Activated T-helper 2 cell treated with anti-CD3 and anti-CD28 coated beads, Interferon-gamma antibody, Interleukin-2, Interleukin-4, amounts not matched to agents 10 μg/mL and 5 μg/mL and 100 μg/mL, durations not matched to agents 14 hours and 24 hours and 36 hours (primary cell): ENCODE measurements at regions not wholly inside any gene's neighbourhood (a gene's known extent, or its start where the extent isn't known, plus 50 kb on each side); places are given as distances from the start of the nearest gene placed in this dataset.

Source experiments
- DNase-seq: peaks from one replicate; pipeline ENCODE4 v3.0.0; 2021; ENCODE audit warnings: low spot score
- H3K27ac Mint-ChIP-seq: one replicate; pipeline ENCODE4 v1.8.0; 2021; ENCODE audit warnings: mixed read lengths
- H3K27me3 Mint-ChIP-seq: one replicate; pipeline ENCODE4 v1.8.0; 2021; ENCODE audit warnings: low read depth, mixed read lengths
- H3K36me3 Mint-ChIP-seq: one replicate; pipeline ENCODE4 v1.8.0; 2021; ENCODE audit warnings: low read depth, mixed read lengths
- H3K4me1 Mint-ChIP-seq: one replicate; pipeline ENCODE4 v1.8.0; 2021; ENCODE audit warnings: low read depth, mixed read lengths
- H3K4me3 Mint-ChIP-seq: one replicate; pipeline ENCODE4 v1.8.0; 2021; ENCODE audit warnings: low read depth, mild to moderate bottlenecking, moderate library complexity, mixed read lengths
- H3K9me3 Mint-ChIP-seq: one replicate; pipeline ENCODE4 v1.8.0; 2021; ENCODE audit warnings: mixed read lengths
- intact Hi-C: fragments of 100-400 bp; cut with micrococcal nuclease; formaldehyde crosslinking; loops from one replicate; pipeline ENCODE4 v1.15.1; 2023

- Mint-ChIP-seq H3K27me3 (no peaks in the 10 kb centered on the region), H3K4me1 (peaks cover 48% of the 10 kb centered on the region), H3K9me3 (peaks cover 8% of the 10 kb centered on the region), H3K36me3 (peaks cover 10% of the 10 kb centered on the region), H3K4me3 (no peak overlapping the region), H3K27ac (no peak overlapping the region)
- no peak for DNase-seq
- intact Hi-C loops, result loop anchor here (10.0 kb wide), 2 partner anchors 78 to 232 kb away; no protein-coding TSS in a partner anchor
These were observed 66.6 kb downstream of the ATXN3L start for GRCh38 chrX:13253223-13253622.

GRCh38 chrX:13252726-13253125 is 67.1 kb downstream of the ATXN3L start:
- no peaks in the 10 kb centered on the region for H3K27me3 Mint-ChIP-seq
- H3K36me3 Mint-ChIP-seq, result peaks cover 10% of the 10 kb centered on the region
- peaks cover 47% of the 10 kb centered on the region for H3K4me1 Mint-ChIP-seq
- intact Hi-C loops, result loop anchor here (10.0 kb wide), 2 partner anchors 78 to 232 kb away; no protein-coding TSS in a partner anchor
- H3K4me3 Mint-ChIP-seq, result no peak overlapping the region
- no peak for DNase-seq
- H3K9me3 Mint-ChIP-seq, result peaks cover 8% of the 10 kb centered on the region
- no peak overlapping the region for H3K27ac Mint-ChIP-seq

DNA sequence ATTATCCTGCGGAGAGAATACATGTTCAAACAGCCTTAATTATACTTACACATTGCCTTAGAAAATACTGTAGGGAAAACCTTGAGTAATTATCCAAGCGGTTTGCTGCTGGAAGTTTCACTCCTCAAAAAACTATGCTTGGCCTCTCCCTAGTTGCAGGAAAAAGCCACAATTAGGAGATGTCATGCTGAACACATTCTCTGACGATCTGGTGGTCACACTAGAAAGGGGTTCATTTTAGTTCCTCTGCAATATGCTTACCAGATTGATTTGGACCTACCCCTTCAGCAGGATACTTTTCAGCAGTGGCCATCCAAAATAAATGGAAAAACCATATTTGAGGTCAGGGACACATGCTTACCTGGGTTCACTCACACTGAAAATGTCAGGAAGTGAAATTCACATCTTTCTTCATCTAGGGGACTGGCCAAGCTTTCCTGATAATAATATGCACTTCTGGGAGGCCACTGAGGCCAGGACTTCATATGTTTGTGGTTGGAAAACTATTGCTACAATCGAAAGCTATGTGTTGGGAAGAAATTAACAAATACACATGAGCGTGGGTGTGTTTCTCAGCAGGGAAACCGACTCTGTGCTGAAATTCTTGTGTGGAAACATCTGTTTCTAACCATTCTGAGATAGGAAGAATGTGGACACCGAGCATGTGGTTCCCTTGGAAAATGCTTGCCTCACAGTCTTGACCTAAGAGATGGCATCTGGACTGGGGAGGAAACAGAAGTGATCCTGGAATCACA is 68.8 kb downstream of the ATXN3L start:
- intact Hi-C loops, result loop anchor here (10.0 kb wide), 2 partner anchors 76 to 234 kb away; no protein-coding TSS in a partner anchor
- peaks cover 34% of the 10 kb centered on the region for H3K4me1 Mint-ChIP-seq
- no peak for DNase-seq
- peaks cover 7% of the 10 kb centered on the region for H3K9me3 Mint-ChIP-seq
- H3K36me3 Mint-ChIP-seq, result peaks cover 7% of the 10 kb centered on the region
- H3K27ac Mint-ChIP-seq, result no peak overlapping the region
- no peak overlapping the region for H3K4me3 Mint-ChIP-seq
- no peaks in the 10 kb centered on the region for H3K27me3 Mint-ChIP-seq

DNA sequence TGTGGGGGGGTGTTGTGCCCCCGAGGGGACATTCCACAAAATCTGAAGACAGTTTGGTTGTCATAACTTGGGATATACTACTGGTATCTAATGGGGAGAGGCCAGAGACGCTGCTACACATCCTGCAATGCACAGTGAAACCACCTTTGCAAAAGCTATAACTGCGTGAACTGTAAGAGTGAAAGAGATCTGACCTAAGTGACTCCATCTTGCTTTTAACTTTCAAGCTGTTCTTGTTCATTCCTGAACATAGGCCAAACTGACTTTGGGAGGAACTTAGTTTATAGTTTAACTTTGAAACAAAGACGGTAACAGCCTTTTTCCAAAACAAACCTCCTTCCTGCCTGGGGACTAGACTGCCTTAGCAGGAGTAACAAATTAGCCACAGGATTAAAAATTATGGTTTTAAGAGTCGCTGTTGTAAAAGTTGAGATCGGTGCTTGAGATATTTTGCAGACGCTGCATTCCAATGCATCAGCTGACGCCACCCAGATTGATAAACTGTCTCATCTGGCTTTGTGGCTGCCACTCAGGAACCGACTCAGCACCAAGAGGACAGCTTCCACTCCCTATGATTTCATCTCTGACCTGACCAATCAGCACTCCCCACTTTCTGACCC is 70.9 kb downstream of the ATXN3L start:
- peaks cover 5% of the 10 kb centered on the region for H3K36me3 Mint-ChIP-seq
- H3K27me3 Mint-ChIP-seq, result no peaks in the 10 kb centered on the region
- peaks cover 18% of the 10 kb centered on the region for H3K4me1 Mint-ChIP-seq
- H3K27ac Mint-ChIP-seq, result no peak overlapping the region
- DNase-seq, result no peak
- H3K4me3 Mint-ChIP-seq, result no peak overlapping the region
- intact Hi-C loops, result no loop called here
- peaks cover 4% of the 10 kb centered on the region for H3K9me3 Mint-ChIP-seq

DNA sequence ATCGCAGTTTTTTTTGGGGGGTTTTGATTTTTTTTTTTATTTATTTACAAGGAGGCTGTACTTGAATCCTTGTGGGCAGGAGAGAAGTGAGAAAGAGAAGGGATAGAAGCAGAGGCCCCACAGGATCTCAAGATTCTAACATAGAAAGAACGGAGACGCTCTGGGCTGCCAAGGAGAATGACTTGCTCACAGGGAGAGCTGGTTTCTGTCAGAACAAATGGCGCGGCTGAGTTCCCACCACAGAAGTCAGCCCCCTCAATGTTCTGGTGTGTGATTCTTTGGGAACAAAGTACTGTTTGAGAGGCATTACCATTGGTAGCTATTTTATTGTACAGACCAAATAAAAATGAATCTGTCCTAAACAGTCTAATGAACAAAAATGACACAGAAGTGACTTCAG is 80.6 kb downstream of the ATXN3L start:
- Mint-ChIP-seq H3K36me3 (no peaks in the 10 kb centered on the region), H3K4me1 (no peaks in the 10 kb centered on the region), H3K9me3 (no peaks in the 10 kb centered on the region), H3K27ac (no peak overlapping the region), H3K27me3 (peaks cover 1% of the 10 kb centered on the region), H3K4me3 (no peak overlapping the region)
- intact Hi-C loops, result no loop called here
- DNase-seq, result no peak

DNA sequence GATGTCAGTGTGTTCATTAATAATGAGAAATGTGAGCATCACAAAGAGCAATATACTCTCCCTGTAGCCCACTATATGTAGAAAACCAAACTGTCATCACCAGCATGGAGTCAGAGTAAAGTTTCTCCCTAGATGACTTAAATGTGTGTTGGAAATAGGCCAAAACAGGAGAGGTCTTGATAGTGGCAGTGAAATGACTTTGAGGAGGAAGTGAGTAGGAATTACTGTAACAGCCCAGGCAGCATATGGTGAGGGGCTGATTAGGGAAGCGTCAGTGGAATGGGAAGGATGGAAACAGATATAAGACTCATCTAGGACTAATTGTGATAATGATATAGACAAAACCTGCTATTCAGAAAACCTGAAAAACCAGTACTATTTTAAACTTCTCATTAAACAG is 83.9 kb downstream of the ATXN3L start:
- no peaks in the 10 kb centered on the region for H3K27me3 Mint-ChIP-seq
- H3K4me3 Mint-ChIP-seq, result no peak overlapping the region
- no peak for DNase-seq
- H3K36me3 Mint-ChIP-seq, result no peaks in the 10 kb centered on the region
- H3K4me1 Mint-ChIP-seq, result no peaks in the 10 kb centered on the region
- intact Hi-C loops, result no loop called here
- H3K27ac Mint-ChIP-seq, result no peak overlapping the region
- no peaks in the 10 kb centered on the region for H3K9me3 Mint-ChIP-seq

DNA sequence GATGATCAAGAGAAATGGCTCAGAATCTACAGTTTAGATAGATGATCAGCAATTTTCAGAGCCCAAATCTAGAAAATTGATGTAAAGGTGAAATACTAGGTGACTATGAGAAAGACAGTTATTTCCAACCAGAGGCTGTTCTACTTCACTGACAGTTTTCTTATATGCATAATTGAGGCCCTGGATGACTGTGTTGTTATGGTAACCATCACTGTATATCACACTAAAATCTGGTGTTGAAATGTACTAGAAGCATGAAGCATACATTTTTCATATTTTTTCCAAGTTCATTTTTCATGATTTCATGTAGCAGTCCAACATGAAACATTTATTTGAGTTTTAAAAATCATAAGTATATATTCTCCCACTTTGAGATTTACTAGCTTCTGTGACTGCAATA is 87.4 kb downstream of the ATXN3L start:
- intact Hi-C loops, result no loop called here
- no peaks in the 10 kb centered on the region for H3K36me3 Mint-ChIP-seq
- no peaks in the 10 kb centered on the region for H3K27me3 Mint-ChIP-seq
- no peak overlapping the region for H3K27ac Mint-ChIP-seq
- H3K4me3 Mint-ChIP-seq, result no peak overlapping the region
- no peaks in the 10 kb centered on the region for H3K9me3 Mint-ChIP-seq
- H3K4me1 Mint-ChIP-seq, result no peaks in the 10 kb centered on the region
- no peak for DNase-seq

- peaks cover 2% of the 10 kb centered on the region for H3K27me3 Mint-ChIP-seq
- no peaks in the 10 kb centered on the region for H3K36me3 Mint-ChIP-seq
- H3K9me3 Mint-ChIP-seq, result no peaks in the 10 kb centered on the region
- no peak overlapping the region for H3K27ac Mint-ChIP-seq
- intact Hi-C loops, result no loop called here
- no peak for DNase-seq
- H3K4me3 Mint-ChIP-seq, result no peak overlapping the region
- H3K4me1 Mint-ChIP-seq, result peaks cover 3% of the 10 kb centered on the region
These were observed 93.6 kb downstream of the ATXN3L start for GRCh38 chrX:13226214-13226613.

DNA sequence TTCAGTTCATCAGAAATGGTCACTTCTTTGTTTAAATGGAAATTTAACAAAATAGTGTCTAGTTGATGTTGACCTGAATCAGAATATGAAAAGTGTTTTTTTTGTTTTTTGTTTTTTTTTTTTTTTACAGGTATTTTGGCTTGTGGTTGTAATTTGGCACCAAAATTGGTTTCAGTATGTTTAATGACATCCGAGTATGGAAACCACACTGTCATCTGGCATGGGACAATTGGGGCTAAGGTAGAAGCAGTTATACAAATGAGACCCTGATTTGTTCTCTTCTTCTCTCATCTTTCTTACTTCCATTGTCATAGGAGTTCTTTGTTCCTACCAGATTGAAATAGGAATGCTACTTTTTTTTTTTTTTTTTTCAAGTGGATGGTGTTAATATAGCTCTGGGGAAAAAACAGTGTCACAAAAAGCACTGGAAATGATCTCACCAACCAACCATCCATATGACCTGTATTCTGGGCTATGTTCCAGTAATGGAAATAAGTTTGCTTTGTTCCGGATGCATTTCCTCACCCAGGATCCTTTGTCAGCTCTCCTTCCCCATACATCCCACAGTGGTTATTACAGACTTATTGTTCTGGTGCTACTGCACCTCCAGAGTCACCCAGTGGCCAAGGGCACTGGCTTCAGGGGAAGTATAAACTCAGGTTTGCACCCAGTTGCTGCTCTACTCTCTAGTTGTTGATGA is 95.8 kb downstream of the ATXN3L start:
- Mint-ChIP-seq H3K4me3 (no peak overlapping the region), H3K36me3 (no peaks in the 10 kb centered on the region), H3K27me3 (peaks cover 2% of the 10 kb centered on the region), H3K9me3 (no peaks in the 10 kb centered on the region), H3K27ac (no peak overlapping the region), H3K4me1 (peaks cover 7% of the 10 kb centered on the region)
- no peak for DNase-seq
- intact Hi-C loops, result no loop called here

DNA sequence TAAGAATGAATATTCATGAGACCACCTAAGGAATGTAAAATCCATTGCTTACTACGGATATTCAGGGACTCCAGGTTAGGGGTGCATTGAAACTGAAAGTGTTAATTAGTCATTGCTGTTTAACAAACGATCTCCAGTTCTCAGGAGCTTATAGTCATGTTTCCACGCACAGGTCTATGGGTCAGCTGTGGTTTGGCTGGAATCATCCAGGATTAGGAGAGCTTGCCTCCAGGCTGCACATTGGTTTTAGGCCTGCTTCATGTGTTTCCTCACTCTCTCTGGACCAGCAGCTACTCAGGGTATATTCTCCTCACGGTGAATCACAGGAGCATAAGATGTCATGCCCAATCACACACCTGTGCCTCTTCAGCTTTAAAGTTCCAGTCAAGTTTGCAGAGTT is 98.9 kb downstream of the ATXN3L start:
- DNase-seq, result no peak
- peaks cover 2% of the 10 kb centered on the region for H3K27me3 Mint-ChIP-seq
- H3K4me1 Mint-ChIP-seq, result peaks cover 7% of the 10 kb centered on the region
- no peaks in the 10 kb centered on the region for H3K36me3 Mint-ChIP-seq
- H3K27ac Mint-ChIP-seq, result no peak overlapping the region
- no peaks in the 10 kb centered on the region for H3K9me3 Mint-ChIP-seq
- H3K4me3 Mint-ChIP-seq, result no peak overlapping the region
- intact Hi-C loops, result no loop called here

GRCh38 chrX:13219991-13220764 is 99.7 kb downstream of the ATXN3L start:
- Mint-ChIP-seq H3K9me3 (no peaks in the 10 kb centered on the region), H3K4me1 (peaks cover 7% of the 10 kb centered on the region), H3K36me3 (no peaks in the 10 kb centered on the region), H3K27ac (no peak overlapping the region), H3K4me3 (no peak overlapping the region), H3K27me3 (peaks cover 2% of the 10 kb centered on the region)
- intact Hi-C loops, result no loop called here
- no peak for DNase-seq

DNA sequence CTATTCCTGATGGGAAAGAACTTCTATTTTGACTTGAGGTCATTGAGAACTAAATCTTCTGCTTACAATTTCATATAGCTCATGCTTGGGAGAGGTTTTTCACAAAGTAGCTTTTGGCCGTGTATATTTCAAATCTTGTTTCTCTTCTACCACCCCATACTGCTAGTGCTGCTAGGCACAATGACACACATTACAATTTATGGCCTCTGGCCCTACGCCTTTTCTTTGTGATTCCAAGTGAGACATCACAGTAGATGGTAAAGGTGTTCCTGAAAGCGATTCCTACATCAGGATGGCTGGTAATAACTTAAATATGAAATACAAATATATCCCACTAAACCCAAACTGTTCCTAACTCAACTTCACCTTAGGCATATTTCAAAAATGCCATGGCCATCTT is 101.1 kb downstream of the ATXN3L start:
- intact Hi-C loops, result no loop called here
- H3K36me3 Mint-ChIP-seq, result no peaks in the 10 kb centered on the region
- peaks cover 2% of the 10 kb centered on the region for H3K27me3 Mint-ChIP-seq
- no peaks in the 10 kb centered on the region for H3K9me3 Mint-ChIP-seq
- no peak for DNase-seq
- H3K4me1 Mint-ChIP-seq, result peaks cover 5% of the 10 kb centered on the region
- H3K27ac Mint-ChIP-seq, result no peak overlapping the region
- H3K4me3 Mint-ChIP-seq, result no peak overlapping the region
